Testis (tissue), 2 donors: ENCODE measurements at regions not wholly inside any gene's neighbourhood (a gene's known extent, or its start where the extent isn't known, plus 50 kb on each side); places are given as distances from the start of the nearest gene placed in this dataset.
"Not testable (repeated sequence)": the region's sequence is repeated elsewhere in the genome, so short reads cannot be mapped to it uniquely, and the experiment has no call there.

Source experiments
- DNase-seq: peaks from one replicate; pipeline ENCODE4 v3.0.0-alpha.2; 2019
- H3K27ac ChIP-seq, 2 donors: fragments of 200-600 bp; sonication (generic); one replicate each; pipeline ENCODE4 v1.5.1; 2019
- H3K27me3 ChIP-seq: fragments of 200-600 bp; sonication (generic); one replicate; pipeline ENCODE4 v1.5.1; 2019
- H3K36me3 ChIP-seq: fragments of 200-600 bp; sonication (generic); one replicate; pipeline ENCODE4 v1.5.1; 2017; ENCODE audit warnings: low read depth; ENCODE audit errors: missing control alignments
- H3K4me1 ChIP-seq: fragments of 200-600 bp; sonication (generic); one replicate; pipeline ENCODE4 v1.5.1; 2019
- H3K4me3 ChIP-seq, 2 donors: fragments of 200-600 bp; sonication (generic); one replicate each; pipeline ENCODE4 v1.5.1; 2017 to 2019
- H3K9me3 ChIP-seq: fragments of 200-600 bp; sonication (generic); one replicate; pipeline ENCODE4 v1.5.1; 2017
- POLR2A ChIP-seq: fragments of 450-650 bp; IDR thresholded peaks from one replicate; pipeline ENCODE4 v1.6.1; 2017; ENCODE audit warnings: antibody characterized with exemption, mild to moderate bottlenecking, moderate library complexity
- WGBS, 2 donors: methylation state at CpG; one replicate each; pipeline ENCODE4 v1.1.5; 2018; 5-methylcytosine and 5-hydroxymethylcytosine counted together
- intact Hi-C: fragments of 100-400 bp; cut with DNase I; formaldehyde crosslinking; loops from one replicate; pipeline ENCODE4 v1.15.1; 2023; ENCODE audit warnings: low total_unique reads
- TF ChIP-seq, protein P1 (sequence below), 3 experiments: fragments of 450-650 bp in 2 of 3; fragments of 200-600 bp in 1 of 3; sonication (generic) in 1 of 3; IDR thresholded peaks; one replicate each; pipeline ENCODE4 v1.5.1; 2016 to 2019; ENCODE audit warnings: antibody characterized with exemption in 3 of 3, mild to moderate bottlenecking in 2 of 3, moderate library complexity in 1 of 3

DNA sequence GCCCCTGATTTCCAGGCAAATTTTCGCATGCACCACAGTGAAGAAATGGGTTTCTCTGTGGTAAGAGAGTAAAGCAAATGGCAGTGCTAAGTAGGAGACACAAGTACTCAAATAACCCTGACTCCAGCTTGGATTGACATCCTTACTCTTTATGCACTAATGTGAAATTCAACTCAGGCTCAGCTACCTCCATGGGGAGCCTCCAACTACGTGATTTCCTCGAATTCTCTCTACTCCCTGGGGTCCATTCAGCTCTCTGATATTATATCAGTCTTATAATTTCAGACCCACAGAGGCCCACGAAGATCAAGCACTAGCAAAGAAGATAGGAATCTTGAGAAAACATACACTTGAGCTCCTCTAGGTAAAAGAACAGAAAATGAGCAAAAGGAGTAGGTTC lies 407.6 kb upstream of the CCDC54 start:
- Histone ChIP-seq H3K27me3 (no peaks in the 10 kb centered on the region), H3K4me1 (no peaks in the 10 kb centered on the region), H3K4me3 (no peak overlapping the region), H3K9me3 (no peaks in the 10 kb centered on the region), H3K27ac (no peak overlapping the region), H3K36me3 (no peaks in the 10 kb centered on the region)
- intact Hi-C loops: no loop called here
- DNase-seq: no peak
- TF ChIP-seq, protein P1, sequence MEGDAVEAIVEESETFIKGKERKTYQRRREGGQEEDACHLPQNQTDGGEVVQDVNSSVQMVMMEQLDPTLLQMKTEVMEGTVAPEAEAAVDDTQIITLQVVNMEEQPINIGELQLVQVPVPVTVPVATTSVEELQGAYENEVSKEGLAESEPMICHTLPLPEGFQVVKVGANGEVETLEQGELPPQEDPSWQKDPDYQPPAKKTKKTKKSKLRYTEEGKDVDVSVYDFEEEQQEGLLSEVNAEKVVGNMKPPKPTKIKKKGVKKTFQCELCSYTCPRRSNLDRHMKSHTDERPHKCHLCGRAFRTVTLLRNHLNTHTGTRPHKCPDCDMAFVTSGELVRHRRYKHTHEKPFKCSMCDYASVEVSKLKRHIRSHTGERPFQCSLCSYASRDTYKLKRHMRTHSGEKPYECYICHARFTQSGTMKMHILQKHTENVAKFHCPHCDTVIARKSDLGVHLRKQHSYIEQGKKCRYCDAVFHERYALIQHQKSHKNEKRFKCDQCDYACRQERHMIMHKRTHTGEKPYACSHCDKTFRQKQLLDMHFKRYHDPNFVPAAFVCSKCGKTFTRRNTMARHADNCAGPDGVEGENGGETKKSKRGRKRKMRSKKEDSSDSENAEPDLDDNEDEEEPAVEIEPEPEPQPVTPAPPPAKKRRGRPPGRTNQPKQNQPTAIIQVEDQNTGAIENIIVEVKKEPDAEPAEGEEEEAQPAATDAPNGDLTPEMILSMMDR (IDR thresholded peaks at IDR 0.05): no peak
- TF ChIP-seq POLR2A: no peak
- WGBS, 2 donors: 74 to 83% methylated on average over 4 of the region's 4 CpGs

GRCh38 chr3:106981392-106981791 lies 395.8 kb upstream of the CCDC54 start:
- Histone ChIP-seq H3K4me1 (no peaks in the 10 kb centered on the region), H3K4me3 (no peak overlapping the region), H3K27me3 (no peaks in the 10 kb centered on the region), H3K36me3 (no peaks in the 10 kb centered on the region), H3K9me3 (no peaks in the 10 kb centered on the region), H3K27ac (no peak overlapping the region)
- TF ChIP-seq POLR2A: no peak
- TF ChIP-seq, protein P1 (IDR thresholded peaks at IDR 0.05): no peak
- DNase-seq: no peak
- 33 to 100% methylated on average over 1 of the region's 1 CpG for WGBS, 2 donors
- intact Hi-C loops: no loop called here

DNA sequence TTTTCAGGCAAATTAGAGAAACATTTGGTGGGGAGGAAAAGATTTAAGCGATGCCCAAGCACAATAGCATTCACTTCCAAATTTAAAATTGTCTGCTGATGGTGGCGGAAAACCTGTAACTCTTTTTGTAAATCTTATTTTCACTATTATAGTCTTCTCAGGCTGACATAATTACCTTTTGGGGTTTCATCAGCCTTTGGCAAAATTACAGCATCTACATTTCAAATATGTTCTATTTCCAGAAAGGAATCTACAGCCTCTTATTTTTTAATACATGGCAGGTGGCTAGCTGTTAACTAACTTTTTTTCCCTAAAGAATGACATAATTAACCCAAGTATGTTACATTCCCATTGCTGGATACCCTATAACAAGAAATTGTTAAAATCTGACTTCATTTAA lies 391.5 kb upstream of the CCDC54 start:
- no peak overlapping the region for H3K4me3 ChIP-seq
- no peaks in the 10 kb centered on the region for H3K9me3 ChIP-seq
- WGBS, 2 donors: 96 to 98% methylated on average over 2 of the region's 2 CpGs
- TF ChIP-seq POLR2A: no peak
- TF ChIP-seq, protein P1 (IDR thresholded peaks at IDR 0.05): no peak
- no peaks in the 10 kb centered on the region for H3K36me3 ChIP-seq
- DNase-seq: no peak
- no peaks in the 10 kb centered on the region for H3K4me1 ChIP-seq
- no peak overlapping the region for H3K27ac ChIP-seq
- no peaks in the 10 kb centered on the region for H3K27me3 ChIP-seq
- intact Hi-C loops: no loop called here

DNA sequence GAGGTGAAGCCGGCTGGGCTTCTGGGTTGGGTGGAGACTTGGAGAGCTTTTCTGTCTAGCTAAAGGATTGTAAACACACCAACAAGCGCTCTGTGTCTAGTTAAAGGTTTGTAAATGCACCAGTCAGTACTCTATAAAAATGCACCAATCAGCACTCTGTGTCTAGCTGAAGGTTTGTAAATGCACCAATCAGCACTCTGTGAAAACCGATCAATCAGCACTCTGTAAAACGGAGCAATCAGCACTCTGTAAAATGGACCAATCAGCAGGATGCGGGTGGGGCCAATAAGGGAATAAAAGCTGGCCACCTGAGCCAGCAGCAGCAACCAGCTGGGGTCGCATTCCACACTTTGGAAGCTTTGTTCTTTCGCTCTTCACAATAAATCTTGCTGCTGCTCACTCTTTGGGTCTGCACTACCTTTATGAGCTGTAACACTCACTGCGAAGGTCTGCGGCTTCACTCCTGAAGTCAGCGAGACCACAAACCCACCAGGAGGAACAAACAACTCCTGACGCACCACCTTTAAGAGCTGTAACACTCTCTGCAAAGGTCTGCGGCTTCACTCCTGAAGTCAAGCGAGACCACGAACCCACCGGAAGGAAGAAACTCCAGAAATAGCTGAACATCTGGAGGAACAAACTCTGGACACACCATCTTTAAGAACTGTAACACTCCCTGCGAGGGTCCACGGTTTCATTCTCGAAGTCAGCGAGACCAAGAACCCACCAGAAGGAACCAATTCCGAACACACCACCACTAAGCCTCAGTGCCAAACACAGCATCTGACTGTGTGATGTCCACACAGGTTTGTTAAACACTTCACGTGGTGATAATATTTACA lies 378.2 kb upstream of the CCDC54 start:
- H3K4me1 ChIP-seq, H3K36me3 ChIP-seq, H3K27me3 ChIP-seq, H3K27ac ChIP-seq, H3K9me3 ChIP-seq, intact Hi-C loops, H3K4me3 ChIP-seq: not testable (repeated sequence)
- 90 to 91% methylated on average over 20 to 21 of the region's 21 CpGs for WGBS, 2 donors
- DNase-seq: peak; percentile 19

GRCh38 chr3:107001635-107002034 lies 375.6 kb upstream of the CCDC54 start:
- no peak for DNase-seq
- 40 to 46% methylated on average over 2 of the region's 2 CpGs for WGBS, 2 donors
- no peak overlapping the region for H3K27ac ChIP-seq
- no peaks in the 10 kb centered on the region for H3K4me1 ChIP-seq
- intact Hi-C loops: no loop called here
- no peaks in the 10 kb centered on the region for H3K27me3 ChIP-seq
- H3K4me3 ChIP-seq: no peak overlapping the region
- H3K9me3 ChIP-seq: no peaks in the 10 kb centered on the region
- no peaks in the 10 kb centered on the region for H3K36me3 ChIP-seq
- TF ChIP-seq, protein P1 (IDR thresholded peaks at IDR 0.05): no peak
- TF ChIP-seq POLR2A: no peak

DNA sequence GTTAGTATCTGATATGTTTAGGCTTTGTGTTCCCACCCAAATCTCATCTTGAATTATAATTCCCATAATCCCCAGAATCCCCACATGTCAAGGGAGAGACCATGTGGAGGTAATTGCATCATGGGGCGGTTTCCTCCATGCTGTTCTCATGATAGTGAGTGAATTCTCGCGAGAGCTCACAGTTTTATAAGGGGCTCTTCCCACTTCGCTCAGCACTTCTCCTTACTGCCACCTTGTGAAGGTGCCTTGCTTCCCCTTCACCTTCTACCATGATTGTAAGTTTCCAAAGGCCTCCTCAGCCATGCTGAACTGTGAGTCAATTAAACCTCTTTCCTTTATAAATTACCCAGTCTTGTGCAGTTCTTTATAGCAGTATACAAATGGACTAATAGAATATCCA lies 371.9 kb upstream of the CCDC54 start:
- intact Hi-C loops, DNase-seq, H3K4me3 ChIP-seq, H3K36me3 ChIP-seq, H3K4me1 ChIP-seq, H3K27ac ChIP-seq, H3K27me3 ChIP-seq, H3K9me3 ChIP-seq: not testable (repeated sequence)
- 65 to 71% methylated on average over 4 of the region's 4 CpGs for WGBS, 2 donors
